Stimulated activated CD8-positive, alpha-beta memory T cell treated with anti-CD3 and anti-CD28 coated beads, Interleukin-12 subunit alpha, Interleukin-12 subunit beta, amount 100 ng/mL, for 24 hours (primary cell): ENCODE measurements at regions not wholly inside any gene's neighbourhood (a gene's known extent, or its start where the extent isn't known, plus 50 kb on each side); places are given as distances from the start of the nearest gene placed in this dataset.

Experiments
- DNase-seq: peaks from one replicate; pipeline ENCODE4 v3.0.0-alpha.2; 2020; ENCODE audit errors: extremely low read depth

DNA sequence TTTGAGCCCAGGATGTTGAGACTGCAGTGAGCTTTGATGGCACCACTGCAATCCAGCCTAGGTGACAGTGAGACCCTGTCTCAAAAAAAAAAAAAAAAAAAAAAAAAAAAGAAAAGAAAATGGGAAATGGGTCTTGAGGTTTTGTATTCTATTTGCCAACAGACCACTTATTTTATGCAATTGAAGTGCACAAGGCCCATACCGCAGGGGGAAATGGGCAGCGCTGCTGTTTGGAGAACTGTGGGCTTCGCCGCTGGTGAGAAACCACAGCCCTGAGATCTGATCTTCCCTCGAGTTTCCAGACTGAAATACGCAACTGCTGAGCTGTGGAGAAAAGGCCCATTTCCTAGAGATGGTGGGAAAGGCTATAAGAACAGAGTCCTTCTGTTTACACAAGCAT is 512.0 kb downstream of the TCERG1L start:
- no peak for DNase-seq

DNA sequence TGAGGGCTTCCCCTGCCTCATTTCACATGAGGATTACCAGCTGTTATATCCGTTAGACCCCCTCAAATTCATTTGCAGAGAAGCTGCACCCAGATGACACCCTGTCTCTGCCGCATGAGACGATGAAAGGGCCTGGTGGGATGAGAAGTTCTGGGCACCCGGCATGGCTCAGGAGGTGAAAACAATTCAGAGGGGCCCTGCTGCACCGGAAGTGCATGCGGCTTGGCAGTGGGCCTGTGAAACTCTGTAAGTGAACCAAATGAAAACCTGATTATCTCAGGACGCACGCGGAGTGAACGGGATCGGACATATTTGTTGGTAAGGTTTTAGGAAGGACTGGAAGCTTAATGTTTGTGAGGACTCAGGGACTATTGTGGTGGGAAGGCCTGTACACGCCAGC is 511.2 kb downstream of the TCERG1L start:
- no peak for DNase-seq

DNA sequence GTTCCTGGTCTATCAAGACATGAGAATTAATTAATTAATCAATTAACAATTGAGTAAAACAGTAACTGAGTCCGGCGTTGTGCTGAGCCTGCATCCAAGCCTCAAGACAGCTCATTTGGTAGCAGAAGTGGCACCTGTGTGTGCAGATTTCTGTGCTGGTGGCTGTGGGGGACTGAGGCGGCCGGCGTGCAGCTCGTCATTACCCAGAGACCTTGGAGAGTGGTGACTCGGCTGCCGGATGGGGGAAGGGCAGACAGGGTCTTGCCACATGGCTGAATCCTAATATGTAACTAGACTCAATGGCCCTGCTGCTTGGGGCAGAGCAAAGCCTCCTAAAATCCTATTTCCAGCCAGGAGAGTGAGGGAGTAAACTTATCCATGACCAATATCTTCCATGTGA is 510.2 kb downstream of the TCERG1L start:
- no peak for DNase-seq

DNA sequence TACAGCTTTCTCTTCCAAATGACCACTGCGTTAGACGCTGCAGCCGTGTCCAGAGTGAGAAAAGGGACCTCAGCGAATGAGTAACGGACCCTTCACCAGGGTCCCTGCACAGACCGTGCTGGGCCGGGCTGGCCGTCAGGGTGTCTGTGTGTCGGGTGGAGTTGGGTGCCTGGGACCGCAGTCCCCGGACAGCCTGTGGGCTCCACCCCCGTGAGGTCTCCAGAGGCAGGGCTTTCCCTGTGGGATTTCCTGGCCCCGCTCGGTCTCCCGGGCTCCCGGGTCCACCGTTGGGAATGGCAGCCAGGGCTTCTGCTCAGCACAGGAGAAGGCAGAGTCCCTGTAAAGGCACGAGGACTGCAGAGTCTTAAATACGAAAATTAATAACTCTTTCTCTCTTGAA is 509.7 kb downstream of the TCERG1L start:
- no peak for DNase-seq

DNA sequence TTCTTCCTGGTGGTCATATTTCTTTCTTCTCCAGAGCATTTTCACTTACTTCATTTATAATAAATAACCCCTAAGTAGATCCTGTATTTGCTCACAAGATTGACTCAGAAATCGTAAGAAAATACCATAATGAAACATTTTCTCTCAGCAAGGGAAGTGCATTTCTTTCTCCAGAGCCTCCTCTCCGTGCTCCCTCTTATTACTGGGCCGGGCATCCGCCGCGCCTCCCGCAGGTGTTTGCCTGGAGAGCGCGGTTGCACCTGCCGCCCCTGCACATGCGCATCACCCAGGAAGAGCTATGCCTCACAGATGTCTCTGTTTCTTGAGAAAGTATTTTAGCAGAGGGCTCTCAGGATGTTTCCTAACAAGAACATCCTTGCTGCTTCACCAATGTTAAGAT is 509.2 kb downstream of the TCERG1L start:
- DNase-seq = no peak

DNA sequence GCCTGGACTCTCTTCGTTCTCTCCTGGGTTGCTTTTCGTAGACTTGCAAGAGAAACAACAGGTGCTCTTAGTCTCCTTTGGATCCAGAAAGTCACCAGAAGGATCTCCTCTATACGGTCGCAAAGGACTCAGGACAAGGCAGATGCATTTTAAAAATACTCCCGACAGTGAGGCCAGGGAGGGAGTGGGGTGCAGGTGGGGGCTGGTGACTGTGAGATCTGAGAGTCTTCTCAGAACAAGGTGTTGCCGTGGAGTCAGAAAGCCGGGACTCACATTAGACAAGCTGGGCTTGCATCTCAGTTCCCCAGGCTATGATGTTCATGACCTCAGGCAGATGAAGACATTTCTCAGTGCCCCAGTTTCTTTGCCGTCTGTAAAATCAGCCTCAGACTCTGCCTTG is 507.2 kb downstream of the TCERG1L start:
- no peak for DNase-seq

DNA sequence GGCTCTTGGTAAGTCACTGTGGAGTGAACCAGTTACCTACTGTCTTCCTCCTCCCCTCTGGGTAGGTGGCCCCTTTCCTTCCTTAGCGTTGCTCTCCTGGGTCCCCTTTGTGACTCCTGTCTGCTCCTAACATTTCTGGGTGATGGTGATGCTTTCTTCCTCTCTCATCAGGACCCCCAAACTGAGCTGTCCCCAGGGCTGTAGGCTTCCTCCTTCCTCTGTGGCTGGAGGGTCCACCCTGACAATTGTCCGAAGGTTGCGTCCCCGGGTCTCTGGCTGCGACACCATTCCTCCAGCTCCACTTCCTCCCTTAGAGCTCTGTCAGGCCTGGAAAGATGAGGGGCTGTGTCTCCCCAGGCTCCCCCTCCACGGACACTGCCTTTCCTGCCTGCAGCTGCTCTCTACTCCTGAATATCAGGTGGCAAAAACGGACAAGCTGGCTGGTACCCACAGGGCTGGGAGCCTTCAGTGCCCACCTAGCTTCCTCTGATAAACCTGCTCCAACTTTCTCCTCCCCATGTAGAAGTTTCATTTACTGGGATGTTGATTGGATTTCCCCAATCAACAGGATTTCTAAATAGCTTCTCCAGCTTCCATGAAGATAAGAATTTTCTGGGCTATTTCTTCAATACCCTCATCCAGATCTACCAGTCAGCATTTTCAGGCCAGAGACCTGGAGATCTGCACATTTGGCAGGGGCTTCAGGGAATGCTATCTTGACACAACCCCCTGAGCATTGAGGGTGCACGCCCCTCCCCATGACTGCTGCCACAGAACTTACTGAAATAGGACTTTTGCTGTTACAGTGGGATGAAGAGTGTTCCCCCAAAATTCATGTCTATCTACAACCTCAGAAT is 506.5 kb downstream of the TCERG1L start:
- no peak for DNase-seq

DNA sequence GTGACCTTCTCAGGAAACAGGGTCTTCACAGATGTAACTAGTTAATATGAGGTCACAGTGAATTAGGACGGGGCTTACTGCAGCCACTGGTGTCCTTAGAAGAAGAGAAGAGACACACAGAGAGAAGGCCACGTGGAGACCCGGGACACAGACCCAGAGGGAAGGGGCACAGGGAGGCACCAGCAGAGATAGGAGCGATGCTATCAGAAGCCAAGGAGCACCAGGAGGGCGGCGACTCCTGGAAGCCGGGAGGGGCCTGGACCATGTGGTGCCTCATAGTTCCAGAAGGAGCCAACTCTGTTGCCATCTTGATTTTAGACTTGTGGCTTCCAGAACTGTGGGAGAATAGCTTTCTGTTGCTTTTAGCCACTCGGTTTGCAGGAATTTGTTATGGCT is 505.9 kb downstream of the TCERG1L start:
- no peak for DNase-seq

DNA sequence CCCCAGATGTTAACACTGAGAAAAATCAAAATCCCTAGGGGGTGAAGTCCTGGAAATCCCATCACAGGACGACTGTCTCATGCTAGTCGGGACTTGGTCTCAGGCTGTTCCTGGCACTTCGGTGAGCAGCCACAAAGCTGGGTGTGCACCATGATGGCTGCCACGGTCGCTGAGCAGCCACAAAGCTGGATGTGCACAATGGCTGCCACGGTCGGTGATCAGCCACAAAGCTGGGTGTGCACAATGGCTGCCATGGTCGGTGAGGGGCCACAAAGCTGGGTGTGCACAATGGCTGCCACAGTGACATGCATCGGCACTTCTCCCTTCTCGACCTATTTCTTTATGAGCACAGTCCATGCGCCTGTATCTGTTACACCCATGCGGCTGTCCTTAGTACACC is 505.1 kb downstream of the TCERG1L start:
- DNase-seq = no peak

DNA sequence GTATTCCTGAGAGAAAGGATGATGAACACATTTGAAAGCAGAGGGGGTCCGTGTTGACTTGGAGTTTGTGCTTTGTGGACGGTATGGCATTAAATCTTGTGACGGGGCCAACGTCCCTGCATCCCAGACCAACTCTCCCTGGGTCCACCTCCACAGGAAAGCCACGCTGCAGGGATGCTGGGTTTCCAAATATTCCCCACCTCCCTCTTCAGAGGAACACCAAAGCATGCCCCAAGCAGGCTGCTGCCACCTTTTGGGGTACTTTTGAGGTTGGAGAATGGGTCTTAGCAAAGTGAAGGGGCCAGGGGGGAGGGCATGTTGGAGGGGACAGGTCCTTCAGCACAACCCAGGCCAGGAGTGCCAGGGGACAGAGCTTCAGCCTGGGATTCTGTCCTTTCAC is 504.4 kb downstream of the TCERG1L start:
- no peak for DNase-seq

DNA sequence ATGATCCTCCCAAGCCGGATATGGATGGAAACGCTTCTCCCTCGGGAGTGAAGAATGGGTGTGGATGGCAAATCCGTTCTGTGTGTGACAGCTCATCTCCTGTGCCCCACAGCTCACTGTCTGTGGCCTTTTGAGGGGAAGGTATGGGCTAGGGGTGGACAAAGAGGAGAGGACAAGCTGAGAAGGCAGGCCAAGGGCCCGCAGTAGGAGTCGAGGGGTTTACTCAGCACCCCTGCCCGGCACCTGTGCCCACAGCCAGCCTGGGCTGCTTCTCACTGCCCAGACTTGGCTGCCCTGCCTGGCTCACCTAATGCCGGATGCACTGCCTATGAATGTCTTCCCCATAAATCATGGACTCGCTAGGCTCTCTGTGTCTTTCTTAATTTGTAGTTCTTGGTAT is 503.8 kb downstream of the TCERG1L start:
- no peak for DNase-seq

DNA sequence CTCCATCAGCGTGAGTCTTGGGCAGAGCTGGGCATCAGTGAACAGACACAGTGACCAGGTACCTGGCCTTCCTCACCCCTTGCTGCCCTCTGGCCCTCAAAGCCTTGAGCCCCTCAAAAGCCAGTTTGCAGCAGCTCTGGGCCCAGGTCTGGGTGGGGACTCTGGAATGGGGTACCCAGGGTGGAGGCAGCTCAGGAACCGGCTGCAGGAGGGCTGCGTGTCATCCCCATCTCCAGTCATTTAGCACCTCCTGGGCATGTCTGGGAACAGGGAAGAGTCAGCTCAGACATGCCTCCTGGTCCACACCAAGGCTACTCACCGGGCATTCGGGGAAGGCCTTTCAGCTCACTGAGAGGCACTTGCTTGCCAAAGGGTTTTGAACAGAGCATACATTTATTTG is 503.3 kb downstream of the TCERG1L start:
- no peak for DNase-seq

DNA sequence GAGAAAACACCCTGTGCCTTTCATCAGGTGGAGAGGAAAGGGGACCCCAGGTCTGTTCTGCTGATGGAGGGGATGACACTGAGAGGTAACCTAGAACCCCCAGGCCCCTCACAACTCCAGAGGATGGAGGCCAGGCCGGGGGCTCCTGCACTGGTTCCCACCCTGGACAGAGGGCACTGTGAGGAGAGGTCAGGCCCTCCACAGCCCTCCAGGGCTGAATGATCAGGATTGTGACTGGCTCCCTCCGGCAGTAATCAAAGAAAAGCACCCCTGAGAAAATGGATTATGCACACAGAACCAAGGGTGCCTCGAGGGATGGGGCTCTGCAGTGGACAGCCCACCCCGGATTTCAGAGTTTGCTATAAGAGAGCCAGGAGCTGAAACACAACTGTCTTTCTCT is 502.8 kb downstream of the TCERG1L start:
- no peak for DNase-seq

DNA sequence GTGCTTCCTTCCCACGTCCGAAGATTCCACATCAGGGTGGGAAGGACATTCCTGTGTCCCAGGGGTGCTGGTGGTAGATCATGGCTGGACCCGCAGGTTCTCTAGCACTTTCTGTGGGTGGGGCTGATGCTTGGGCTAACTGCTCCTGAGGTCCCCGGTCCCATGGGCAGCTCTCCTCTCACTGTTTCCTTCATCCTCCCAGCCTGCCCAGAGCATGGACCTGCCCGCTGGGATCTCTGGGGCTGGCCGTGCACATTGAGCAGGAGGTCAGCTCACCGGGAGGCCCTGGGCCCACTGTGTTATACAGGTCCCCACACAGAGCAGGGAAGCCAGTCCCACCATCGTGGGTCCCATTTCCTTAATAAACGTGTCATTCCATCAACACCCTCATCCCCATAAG is 502.3 kb downstream of the TCERG1L start:
- DNase-seq = no peak

DNA sequence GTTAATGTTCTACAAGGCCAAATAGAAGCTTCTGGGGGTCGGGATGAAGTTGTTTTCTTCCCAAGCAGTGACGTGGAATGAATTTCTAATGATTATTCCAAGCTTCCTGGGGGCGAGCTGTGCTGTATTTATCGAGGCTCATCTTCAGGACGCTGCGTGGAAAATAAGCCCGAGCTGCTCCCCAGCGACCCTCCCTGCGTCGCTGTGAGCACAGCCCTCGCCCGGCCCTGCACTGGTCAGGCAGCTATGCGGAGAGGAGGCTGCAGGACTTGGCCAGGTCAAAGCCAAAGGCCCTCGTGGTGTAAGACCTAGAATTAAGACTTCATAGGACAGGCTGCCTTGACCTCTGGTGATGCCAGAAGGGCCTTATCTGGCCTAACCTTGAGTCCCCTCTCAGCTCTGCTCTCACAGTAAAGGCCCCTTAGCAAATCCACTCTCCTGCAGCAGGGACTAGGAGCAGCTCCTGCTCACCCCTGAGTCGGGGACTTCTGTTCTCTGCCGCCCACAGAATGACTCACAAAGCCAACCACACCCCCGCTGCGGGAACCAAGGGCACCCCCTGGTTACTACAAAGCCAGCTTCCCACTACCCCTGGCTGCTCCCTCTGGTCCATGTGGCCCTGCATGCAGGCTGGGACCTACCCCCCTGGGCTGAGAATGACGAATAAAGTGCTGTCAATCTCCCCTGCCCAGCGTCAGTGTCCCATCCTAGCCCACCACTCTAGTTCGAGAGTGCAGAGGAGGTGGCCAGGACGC is 501.6 kb downstream of the TCERG1L start:
- DNase-seq = no peak

DNA sequence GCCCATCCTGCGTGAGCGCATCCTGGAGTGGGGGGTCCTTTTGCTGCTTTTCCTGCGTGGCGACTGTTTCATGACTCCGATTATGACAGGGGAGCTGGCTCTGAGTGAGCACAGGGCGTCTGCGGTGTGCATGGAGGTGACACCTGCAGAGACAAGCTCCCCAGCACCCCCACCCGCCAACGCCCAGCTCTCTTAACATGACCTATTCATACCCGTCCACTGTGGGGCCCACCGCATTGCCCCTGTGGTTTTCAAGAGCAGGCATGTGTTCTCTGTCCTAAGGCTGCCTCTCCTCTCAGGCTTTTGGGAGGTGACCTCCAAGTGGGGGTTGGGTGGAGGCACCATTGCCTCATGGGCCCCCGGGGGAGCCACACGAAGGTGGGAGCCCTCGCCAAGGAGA is 500.7 kb downstream of the TCERG1L start:
- no peak for DNase-seq

DNA sequence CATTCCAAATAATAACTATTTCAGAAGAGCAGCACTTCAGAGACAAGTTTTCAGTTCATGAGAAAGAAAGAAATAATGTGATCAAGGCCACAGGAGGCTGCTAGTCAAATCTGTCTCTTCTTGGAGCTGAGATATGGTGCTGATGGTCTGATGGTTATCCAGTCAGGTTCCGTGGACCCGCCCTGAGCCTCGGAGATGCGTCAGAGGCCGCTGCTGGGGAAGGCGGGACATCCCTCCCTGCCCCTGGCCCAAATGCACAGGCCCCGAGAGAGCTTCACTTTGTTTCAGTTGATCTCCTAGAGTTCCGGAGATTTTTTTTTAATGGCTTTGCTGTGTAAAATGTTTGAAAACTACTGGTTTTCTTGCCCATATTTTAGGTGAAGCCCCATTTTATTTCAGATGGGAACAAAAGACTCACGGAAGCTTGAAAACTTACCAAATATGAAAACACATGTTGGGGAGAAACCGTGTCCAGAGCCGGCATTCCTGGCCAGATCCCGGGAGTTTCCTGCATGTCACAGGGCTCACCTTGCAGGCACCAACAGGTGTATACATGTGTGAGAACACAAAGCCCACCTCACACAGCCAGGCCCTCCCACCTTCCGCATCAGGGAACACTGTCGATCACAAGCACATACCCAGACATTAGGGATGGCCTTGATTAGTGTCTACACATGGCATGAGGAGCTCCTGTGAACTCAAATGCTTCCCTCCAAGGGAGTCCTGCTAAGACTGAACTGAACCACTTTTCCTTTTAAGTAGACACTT is 499.0 kb downstream of the TCERG1L start:
- DNase-seq = no peak

DNA sequence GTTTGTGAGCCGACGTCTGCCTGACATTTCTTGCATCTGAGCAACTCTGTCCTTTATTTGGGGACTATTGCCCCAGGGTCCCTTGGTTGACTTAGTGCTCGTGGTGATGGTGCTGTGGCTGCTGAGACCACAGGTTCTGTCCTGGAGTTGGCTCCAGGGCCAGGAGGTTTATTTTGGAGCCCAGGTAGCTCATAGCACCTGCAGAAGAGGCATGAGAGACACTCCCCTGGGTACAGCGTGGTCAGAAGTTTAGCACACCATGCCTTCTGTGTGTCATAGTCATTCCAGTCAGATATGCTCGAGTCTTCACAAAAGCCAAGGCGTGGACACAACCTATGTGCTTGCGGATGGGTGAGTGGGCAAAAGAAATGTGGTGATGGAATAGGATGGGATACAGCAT is 496.9 kb downstream of the TCERG1L start:
- no peak for DNase-seq

DNA sequence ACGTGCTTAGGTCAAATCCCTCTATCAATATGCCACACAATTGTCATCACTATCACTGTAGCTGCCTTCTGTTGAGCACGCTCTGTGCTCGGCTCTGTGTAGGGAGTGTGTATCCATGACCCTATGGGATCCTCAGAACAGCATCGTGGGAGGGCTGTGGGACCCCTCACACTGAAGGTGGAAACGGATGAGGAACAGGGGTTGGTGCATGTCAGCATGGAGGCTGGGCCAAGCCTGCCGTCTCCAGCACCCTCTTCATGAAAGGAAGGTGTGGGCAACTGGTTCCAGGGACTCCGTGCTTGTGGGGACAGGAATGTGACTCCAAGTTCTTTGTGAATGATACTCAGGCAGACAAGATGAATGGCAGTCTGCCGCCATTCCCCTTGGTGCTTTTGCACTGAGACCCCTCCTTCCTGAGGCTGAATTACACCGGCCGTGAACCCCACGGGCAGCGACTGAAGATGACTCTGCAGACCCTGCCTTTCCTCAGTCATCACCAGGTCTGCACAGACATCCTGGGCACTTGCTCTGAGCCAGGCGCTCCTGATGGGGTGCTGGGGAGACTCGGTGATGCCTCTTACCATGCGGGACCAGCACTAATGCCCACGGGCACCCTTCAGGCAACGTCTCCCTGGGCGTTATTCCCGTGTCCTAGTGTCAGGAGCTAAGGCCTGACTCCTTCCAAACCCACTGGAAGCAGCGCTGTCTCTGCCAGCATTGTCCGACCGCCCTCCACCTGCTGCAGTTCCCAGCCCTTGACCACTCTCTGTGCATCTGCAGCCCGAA is 495.2 kb downstream of the TCERG1L start:
- no peak for DNase-seq

DNA sequence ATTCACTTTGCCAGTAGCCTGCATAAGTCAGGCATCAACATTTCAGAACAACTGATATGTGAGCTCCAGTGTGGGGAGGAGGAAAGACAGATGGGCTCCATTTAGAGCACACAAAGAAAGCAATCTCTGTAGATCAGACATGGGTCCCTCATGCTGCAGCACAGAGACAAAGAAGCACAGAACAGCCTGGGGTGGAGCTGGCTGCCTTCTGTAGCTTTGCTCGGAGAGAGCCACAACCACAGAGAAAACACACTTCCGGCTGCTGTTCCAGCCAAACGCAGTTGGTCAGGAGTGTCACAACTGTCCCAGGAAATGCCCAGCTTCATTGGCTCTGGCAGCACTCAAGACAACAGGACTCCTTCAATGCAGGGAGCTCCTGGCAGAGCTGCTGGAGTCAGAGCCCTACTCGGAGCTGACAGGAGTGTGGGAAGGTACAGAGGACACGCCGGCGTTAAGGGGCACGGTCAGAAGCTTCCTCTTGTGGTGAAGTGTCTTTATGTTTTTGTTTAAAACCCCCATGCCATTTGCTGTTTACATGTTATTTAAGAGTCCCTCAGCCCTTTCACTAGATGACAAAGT is 494.4 kb downstream of the TCERG1L start:
- no peak for DNase-seq

DNA sequence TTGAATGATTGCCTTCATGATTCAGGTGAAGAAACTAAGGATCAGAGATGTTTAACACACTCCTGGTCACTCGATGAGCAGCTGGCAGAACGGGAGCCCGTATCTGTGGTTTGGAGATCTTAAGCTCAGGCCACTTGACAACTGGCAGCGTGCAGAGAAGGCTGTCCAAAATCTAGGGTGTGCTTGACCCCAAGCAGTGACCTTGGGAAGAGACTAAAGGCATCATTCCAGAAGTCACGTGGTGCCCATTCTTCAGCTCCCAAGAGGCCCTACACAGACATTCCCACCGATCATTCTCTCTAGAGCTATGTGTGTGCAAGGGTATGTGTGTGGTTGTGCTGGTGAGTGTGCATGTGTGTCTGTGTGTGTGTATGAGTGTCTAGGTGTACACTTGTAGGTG is 493.8 kb downstream of the TCERG1L start:
- DNase-seq = no peak
